Osteocyte (in vitro differentiated cells): ENCODE measurements at regions not wholly inside any gene's neighbourhood (a gene's known extent, or its start where the extent isn't known, plus 50 kb on each side); places are given as distances from the start of the nearest gene placed in this dataset.
"Not testable (repeated sequence)": the region's sequence is repeated elsewhere in the genome, so short reads cannot be mapped to it uniquely, and the experiment has no call there.

Experiments used
- DNase-seq: peaks from one replicate; pipeline ENCODE4 v3.0.0; 2021; ENCODE audit warnings: mixed read lengths; ENCODE audit not compliant: unreplicated experiment; ENCODE audit errors: extremely low spot score
- H3K27ac Mint-ChIP-seq: one replicate; pipeline ENCODE4 v1.8.0; 2021; ENCODE audit warnings: mild to moderate bottlenecking, mixed read lengths; ENCODE audit not compliant: unreplicated experiment
- H3K27me3 Mint-ChIP-seq: one replicate; pipeline ENCODE4 v1.8.0; 2021; ENCODE audit warnings: mixed read lengths; ENCODE audit not compliant: unreplicated experiment
- H3K36me3 Mint-ChIP-seq: one replicate; pipeline ENCODE4 v1.8.0; 2021; ENCODE audit warnings: mixed read lengths; ENCODE audit not compliant: unreplicated experiment
- H3K4me1 Mint-ChIP-seq: one replicate; pipeline ENCODE4 v1.8.0; 2021; ENCODE audit warnings: mixed read lengths; ENCODE audit not compliant: unreplicated experiment
- H3K4me3 Mint-ChIP-seq: one replicate; pipeline ENCODE4 v1.8.0; 2021; ENCODE audit warnings: mild to moderate bottlenecking, moderate library complexity, mixed read lengths; ENCODE audit not compliant: unreplicated experiment
- H3K9me3 Mint-ChIP-seq: one replicate; pipeline ENCODE4 v1.8.0; 2021; ENCODE audit warnings: mixed read lengths; ENCODE audit not compliant: unreplicated experiment
- CTCF ChIP-seq: fragments of 200-600 bp; sonication (generic); IDR thresholded peaks from 2 replicates; pipeline ENCODE4 v1.5.0; 2021; ENCODE audit warnings: antibody characterized with exemption, mild to moderate bottlenecking, moderate library complexity

GRCh38 chr22:27318516-27318915 is 483.0 kb downstream of the MN1 start:
- Mint-ChIP-seq H3K4me3 (no peak overlapping the region), H3K4me1 (peaks cover 36% of the 10 kb centered on the region), H3K27ac (peak overlapping the region; percentile 46), H3K27me3 (no peaks in the 10 kb centered on the region), H3K36me3 (no peaks in the 10 kb centered on the region), H3K9me3 (no peaks in the 10 kb centered on the region)
- TF ChIP-seq CTCF: no peak
- no peak for DNase-seq

GRCh38 chr22:27323661-27324060 is 477.9 kb downstream of the MN1 start:
- H3K4me1 Mint-ChIP-seq: peaks cover 10% of the 10 kb centered on the region
- H3K27me3 Mint-ChIP-seq: no peaks in the 10 kb centered on the region
- H3K4me3 Mint-ChIP-seq: no peak overlapping the region
- H3K27ac Mint-ChIP-seq: no peak overlapping the region
- DNase-seq: no peak
- no peak for TF ChIP-seq CTCF
- no peaks in the 10 kb centered on the region for H3K36me3 Mint-ChIP-seq
- peaks cover 4% of the 10 kb centered on the region for H3K9me3 Mint-ChIP-seq

- not testable (repeated sequence) for DNase-seq, H3K4me3 Mint-ChIP-seq, H3K27ac Mint-ChIP-seq, H3K36me3 Mint-ChIP-seq, H3K9me3 Mint-ChIP-seq, H3K4me1 Mint-ChIP-seq, H3K27me3 Mint-ChIP-seq
Observed at GRCh38 chr22:27324908-27325307, 476.6 kb downstream of the MN1 start.

- Mint-ChIP-seq H3K27me3 (no peaks in the 10 kb centered on the region), H3K9me3 (peaks cover 4% of the 10 kb centered on the region), H3K27ac (no peak overlapping the region), H3K36me3 (no peaks in the 10 kb centered on the region), H3K4me3 (no peak overlapping the region), H3K4me1 (peaks cover 19% of the 10 kb centered on the region)
- peak; percentile 32 for DNase-seq
- TF ChIP-seq CTCF: no peak
Observed at GRCh38 chr22:27327497-27327896, 474.1 kb downstream of the MN1 start.

GRCh38 chr22:27327981-27328721 is 473.4 kb downstream of the MN1 start:
- TF ChIP-seq CTCF: no peak
- peaks cover 4% of the 10 kb centered on the region for H3K9me3 Mint-ChIP-seq
- H3K27ac Mint-ChIP-seq: no peak overlapping the region
- peaks cover 19% of the 10 kb centered on the region for H3K4me1 Mint-ChIP-seq
- peak; percentile 60 for DNase-seq
- no peaks in the 10 kb centered on the region for H3K36me3 Mint-ChIP-seq
- no peaks in the 10 kb centered on the region for H3K27me3 Mint-ChIP-seq
- H3K4me3 Mint-ChIP-seq: no peak overlapping the region
